Muscle layer of duodenum (tissue), 2 donors: ENCODE measurements at regions not wholly inside any gene's neighbourhood (a gene's known extent, or its start where the extent isn't known, plus 50 kb on each side); places are given as distances from the start of the nearest gene placed in this dataset.

Experiments
- H3K27ac ChIP-seq: one replicate; pipeline ENCODE4 v1.7.0; 2013; ENCODE audit warnings: mild to moderate bottlenecking, low read length
- H3K27me3 ChIP-seq: one replicate; pipeline ENCODE4 v1.7.0; 2013; ENCODE audit warnings: low read depth, mild to moderate bottlenecking, control low read depth, low read length
- H3K36me3 ChIP-seq, 2 donors: one replicate each; pipeline ENCODE4 v1.7.0; 2013; ENCODE audit warnings: low read length in 2 of 2, control low read depth in 1 of 2, mild to moderate bottlenecking in 1 of 2; ENCODE audit not compliant: insufficient read depth in 2 of 2, control insufficient read depth in 1 of 2
- H3K4me1 ChIP-seq, 2 donors: one replicate each; pipeline ENCODE4 v1.7.0; 2013; ENCODE audit warnings: low read length in 2 of 2, mild to moderate bottlenecking in 2 of 2, control low read depth in 1 of 2, moderate library complexity in 1 of 2; ENCODE audit not compliant: insufficient read depth in 2 of 2, control insufficient read depth in 1 of 2
- H3K4me3 ChIP-seq, 2 donors: one replicate each; pipeline ENCODE4 v1.7.0; 2013; ENCODE audit warnings: low read length in 2 of 2, low read depth in 1 of 2, mild to moderate bottlenecking in 1 of 2
- H3K9me3 ChIP-seq, 2 donors: one replicate each; pipeline ENCODE4 v1.7.0; 2013; ENCODE audit warnings: low read length in 2 of 2, control low read depth in 1 of 2, mild to moderate bottlenecking in 1 of 2; ENCODE audit not compliant: control insufficient read depth in 1 of 2
- donor health status: healthy.

GRCh38 chr13:33694546-33694945, 123.4 kb upstream of the RFC3 start:
- Histone ChIP-seq H3K9me3 (no peaks in the 10 kb centered on the region), H3K27me3 (no peaks in the 10 kb centered on the region), H3K36me3 (no peaks in the 10 kb centered on the region), H3K4me1 (no peaks in the 10 kb centered on the region), H3K4me3 (no peak overlapping the region), H3K27ac (no peak overlapping the region)

- no peaks in the 10 kb centered on the region for H3K27me3 ChIP-seq
- H3K4me1 ChIP-seq = no peaks in the 10 kb centered on the region
- no peak overlapping the region for H3K4me3 ChIP-seq
Observed at GRCh38 chr13:33696530-33696929, 121.4 kb upstream of the RFC3 start.

GRCh38 chr13:33697926-33698325, 120.0 kb upstream of the RFC3 start:
- Histone ChIP-seq H3K4me1 (no peaks in the 10 kb centered on the region), H3K9me3 (no peaks in the 10 kb centered on the region), H3K4me3 (no peak overlapping the region), H3K36me3 (no peaks in the 10 kb centered on the region), H3K27ac (no peak overlapping the region), H3K27me3 (no peaks in the 10 kb centered on the region)

More at GRCh38 chr13:33696530-33696929, 121.4 kb upstream of the RFC3 start:
- Histone ChIP-seq H3K36me3 (no peaks in the 10 kb centered on the region), H3K9me3 (no peaks in the 10 kb centered on the region), H3K27ac (no peak overlapping the region)

- Histone ChIP-seq H3K27ac (no peak overlapping the region), H3K36me3 (no peaks in the 10 kb centered on the region), H3K9me3 (peaks cover 0 to 12% of the 10 kb centered on the region in 2 donors), H3K4me3 (no peak overlapping the region), H3K4me1 (peaks cover 0 to 4% of the 10 kb centered on the region in 2 donors), H3K27me3 (no peaks in the 10 kb centered on the region)
Observed at GRCh38 chr13:33707449-33707848, 110.5 kb upstream of the RFC3 start.

- Histone ChIP-seq H3K9me3 (peaks cover 0 to 7% of the 10 kb centered on the region in 2 donors), H3K27me3 (no peaks in the 10 kb centered on the region), H3K27ac (no peak overlapping the region), H3K4me3 (no peak overlapping the region), H3K36me3 (no peaks in the 10 kb centered on the region), H3K4me1 (peaks cover 0 to 4% of the 10 kb centered on the region in 2 donors)
Observed at GRCh38 chr13:33710924-33711323, 107.0 kb upstream of the RFC3 start.

GRCh38 chr13:33711436-33711835, 106.5 kb upstream of the RFC3 start:
- no peaks in the 10 kb centered on the region for H3K36me3 ChIP-seq
- peaks cover 0 to 4% of the 10 kb centered on the region in 2 donors for H3K9me3 ChIP-seq
- no peak overlapping the region for H3K4me3 ChIP-seq
- peaks cover 0 to 4% of the 10 kb centered on the region in 2 donors for H3K4me1 ChIP-seq
- no peaks in the 10 kb centered on the region for H3K27me3 ChIP-seq
- H3K27ac ChIP-seq = no peak overlapping the region

GRCh38 chr13:33717775-33718174, 100.2 kb upstream of the RFC3 start:
- no peaks in the 10 kb centered on the region for H3K9me3 ChIP-seq
- no peak overlapping the region for H3K4me3 ChIP-seq
- peaks cover 8 to 15% of the 10 kb centered on the region in 2 donors for H3K4me1 ChIP-seq
- H3K27me3 ChIP-seq = no peaks in the 10 kb centered on the region
- no peaks in the 10 kb centered on the region for H3K36me3 ChIP-seq
- no peak overlapping the region for H3K27ac ChIP-seq

GRCh38 chr13:33721724-33722123, 96.2 kb upstream of the RFC3 start:
- H3K4me1 ChIP-seq = peaks cover 21 to 25% of the 10 kb centered on the region in 2 donors
- H3K36me3 ChIP-seq = no peaks in the 10 kb centered on the region
- peak overlapping the region; percentile 92 for H3K27ac ChIP-seq
- no peaks in the 10 kb centered on the region for H3K9me3 ChIP-seq
- H3K4me3 ChIP-seq = no peak overlapping the region
- no peaks in the 10 kb centered on the region for H3K27me3 ChIP-seq

- H3K9me3 ChIP-seq = no peaks in the 10 kb centered on the region
- H3K27me3 ChIP-seq = no peaks in the 10 kb centered on the region
- peaks cover 25 to 26% of the 10 kb centered on the region in 2 donors for H3K4me1 ChIP-seq
- peak overlapping the region; percentile 4 to 19 for H3K4me3 ChIP-seq
- H3K36me3 ChIP-seq = no peaks in the 10 kb centered on the region
- H3K27ac ChIP-seq = peak overlapping the region; percentile 92
Observed at GRCh38 chr13:33722216-33722915, 95.6 kb upstream of the RFC3 start.

GRCh38 chr13:33723365-33723764, 94.6 kb upstream of the RFC3 start:
- Histone ChIP-seq H3K4me3 (no peak overlapping the region), H3K27ac (peak overlapping the region; percentile 92), H3K27me3 (no peaks in the 10 kb centered on the region), H3K36me3 (no peaks in the 10 kb centered on the region), H3K4me1 (peaks cover 21 to 29% of the 10 kb centered on the region in 2 donors), H3K9me3 (no peaks in the 10 kb centered on the region)

GRCh38 chr13:33723772-33724435, 94.0 kb upstream of the RFC3 start:
- peaks cover 21 to 33% of the 10 kb centered on the region in 2 donors for H3K4me1 ChIP-seq
- no peaks in the 10 kb centered on the region for H3K36me3 ChIP-seq
- H3K9me3 ChIP-seq = no peaks in the 10 kb centered on the region
- H3K4me3 ChIP-seq = no peak overlapping the region
- peak overlapping the region; percentile 92 for H3K27ac ChIP-seq
- no peaks in the 10 kb centered on the region for H3K27me3 ChIP-seq
